A549 (cell line): ENCODE measurements at regions not wholly inside any gene's neighbourhood (a gene's known extent, or its start where the extent isn't known, plus 50 kb on each side); places are given as distances from the start of the nearest gene placed in this dataset.

Experiments used
- ATAC-seq, 2 experiments: fragments of 200-7000 bp in 1 of 2; fragments of >200 bp in 1 of 2; cut with Nextera tagmentation in 1 of 2; cut with Tn5 transposase in 1 of 2; 3 replicates each; pipeline versions ENCODE4 v1.8.0 to v1.9.1; 2018 to 2020; ENCODE audit warnings: mild to moderate bottlenecking in 1 of 2, moderate library complexity in 1 of 2
- CTCF ChIA-PET: fragments of 300-600 bp; sonication (Branson Sonifier 250); formaldehyde crosslinking; extraction: SDS; loops from one replicate; lab custom pipeline; 2021; ENCODE audit warnings: antibody characterized with exemption, inconsistent platforms; lab: Yijun Ruan, JAX
- POLR2A ChIA-PET: fragments of 350-600 bp; formaldehyde crosslinking; extraction: SDS; loops from one replicate; lab custom pipeline; 2021; ENCODE audit warnings: antibody characterized with exemption, inconsistent platforms; lab: Yijun Ruan, JAX
- DNase-seq, 2 experiments: peaks; one replicate each; pipeline versions ENCODE4 v3.0.0 to v3.0.0-alpha.2; 2011 to 2016; ENCODE audit warnings: low read depth in 1 of 2, low spot score in 1 of 2
- FAIRE-seq: peaks from 2 replicates; lab custom pipeline; 2011; peaks lifted over from hg19 to GRCh38; lab: Jason Lieb, UNC
- H3K27ac ChIP-seq, 2 experiments: fragments of >200 bp; sonication (Bioruptor Twin); formaldehyde crosslinking; 3 replicates each; pipeline ENCODE4 v1.5.1; 2016 to 2017
- H3K4me1 ChIP-seq: fragments of >200 bp; sonication (Bioruptor Twin); formaldehyde crosslinking; 3 replicates; pipeline ENCODE4 v1.6.1; 2016
- H3K4me2 ChIP-seq: fragments of >200 bp; sonication (Bioruptor Twin); formaldehyde crosslinking; 3 replicates; pipeline ENCODE4 v1.6.1; 2016
- H3K4me3 ChIP-seq: fragments of >200 bp; sonication (Bioruptor Twin); formaldehyde crosslinking; 3 replicates; pipeline ENCODE4 v1.5.1; 2016
- H3K9me3 ChIP-seq: fragments of >200 bp; sonication (Bioruptor Twin); formaldehyde crosslinking; 3 replicates; pipeline ENCODE4 v1.6.1; 2016
- CEBPB ChIP-seq, 2 experiments: fragments of >200 bp in 1 of 2; sonication (Bioruptor Twin) in 1 of 2; formaldehyde crosslinking in 1 of 2; IDR thresholded peaks; 2 replicates each; pipeline ENCODE4 v1.6.1; 2012 to 2016
- CHD2 ChIP-seq: fragments of 150-350 bp; IDR thresholded peaks from 2 replicates; pipeline ENCODE4 v1.6.1; 2014; ENCODE audit warnings: low read length; ENCODE audit not compliant: partially characterized antibody
- E2F6 ChIP-seq: IDR thresholded peaks from 2 replicates; pipeline ENCODE4 v1.6.1; 2012; ENCODE audit warnings: low read depth, borderline replicate concordance
- EHF ChIP-seq: fragments of 250-450 bp; sonication (Bioruptor Pico); IDR thresholded peaks from 2 replicates; pipeline ENCODE4 v1.5.0; 2020; ENCODE audit warnings: mild to moderate bottlenecking
- EHMT2 ChIP-seq: fragments of 200-600 bp; sonication (generic); IDR thresholded peaks from 2 replicates; pipeline ENCODE4 v1.6.1; 2016; ENCODE audit warnings: antibody characterized with exemption, low read depth, mild to moderate bottlenecking, moderate library complexity
- ESRRA ChIP-seq: fragments of 150-350 bp; IDR thresholded peaks from 2 replicates; pipeline ENCODE4 v1.6.1; 2014; ENCODE audit warnings: mild to moderate bottlenecking, low read length, borderline replicate concordance
- FOSB ChIP-seq: fragments of 250-450 bp; sonication (Bioruptor Pico); IDR thresholded peaks from 2 replicates; pipeline ENCODE4 v1.5.0; 2020; ENCODE audit warnings: mild to moderate bottlenecking, moderate library complexity
- FOXS1 ChIP-seq: fragments of 250-450 bp; sonication (Bioruptor Pico); IDR thresholded peaks from 2 replicates; pipeline ENCODE4 v1.5.0; 2020; ENCODE audit warnings: mild to moderate bottlenecking, moderate library complexity
- GATA3 ChIP-seq: IDR thresholded peaks from 2 replicates; pipeline ENCODE4 v1.6.1; 2012; ENCODE audit warnings: borderline replicate concordance
- HDAC2 ChIP-seq: fragments of 200-600 bp; sonication (generic); IDR thresholded peaks from 2 replicates; pipeline ENCODE4 v1.6.1; 2016
- HEYL ChIP-seq: fragments of 250-450 bp; sonication (Bioruptor Pico); IDR thresholded peaks from 2 replicates; pipeline ENCODE4 v1.8.0; 2021; ENCODE audit warnings: mild to moderate bottlenecking, moderate library complexity
- HOXA7 ChIP-seq: fragments of 250-450 bp; sonication (Bioruptor Pico); IDR thresholded peaks from 2 replicates; pipeline ENCODE4 v1.5.0; 2020; ENCODE audit warnings: mild to moderate bottlenecking, moderate library complexity
- JUN ChIP-seq, 2 experiments: fragments of >200 bp; sonication (Bioruptor Twin); formaldehyde crosslinking; IDR thresholded peaks; 2 replicates in 1 of 2; 3 replicates in 1 of 2; pipeline ENCODE4 v1.6.1; 2016 to 2017
- KDM1A ChIP-seq: fragments of 200-600 bp; sonication (generic); IDR thresholded peaks from 2 replicates; pipeline ENCODE4 v1.6.1; 2016; ENCODE audit warnings: low read depth, mild to moderate bottlenecking
- NPAS2 ChIP-seq: fragments of 250-450 bp; sonication (Bioruptor Pico); IDR thresholded peaks from 2 replicates; pipeline ENCODE4 v1.8.0; 2022; ENCODE audit warnings: mild to moderate bottlenecking, moderate library complexity, borderline replicate concordance
- NR3C1 ChIP-seq: fragments of >200 bp; sonication (Bioruptor Twin); formaldehyde crosslinking; IDR thresholded peaks from 3 replicates; pipeline ENCODE4 v1.6.1; 2017
- PBX3 ChIP-seq: IDR thresholded peaks from 2 replicates; pipeline ENCODE4 v1.6.1; 2012
- PHF8 ChIP-seq: fragments of 200-600 bp; sonication (generic); IDR thresholded peaks from 2 replicates; pipeline ENCODE4 v1.6.1; 2016; ENCODE audit warnings: low read depth, mild to moderate bottlenecking, antibody characterized with exemption, moderate library complexity, borderline replicate concordance
- RARB ChIP-seq: fragments of 250-450 bp; sonication (Bioruptor Pico); IDR thresholded peaks from 2 replicates; pipeline ENCODE4 v1.8.0; 2021; ENCODE audit warnings: mild to moderate bottlenecking, moderate library complexity
- RCOR1 ChIP-seq: fragments of 150-350 bp; IDR thresholded peaks from 2 replicates; pipeline ENCODE4 v1.6.1; 2014; ENCODE audit warnings: antibody characterized with exemption, low read length, low read depth
- REST ChIP-seq: fragments of 200-600 bp; sonication (generic); IDR thresholded peaks from 2 replicates; pipeline ENCODE4 v1.6.1; 2016; ENCODE audit warnings: antibody characterized with exemption, mild to moderate bottlenecking, moderate library complexity
- SMC3 ChIP-seq: fragments of >200 bp; sonication (Bioruptor Twin); formaldehyde crosslinking; IDR thresholded peaks from 3 replicates; pipeline ENCODE4 v1.6.1; 2018; ENCODE audit warnings: inconsistent platforms
- USF2 ChIP-seq: fragments of 450-650 bp; IDR thresholded peaks from 2 replicates; pipeline ENCODE4 v1.6.1; 2014; ENCODE audit warnings: antibody characterized with exemption
- ZC3H11A ChIP-seq: fragments of 450-650 bp; IDR thresholded peaks from 2 replicates; pipeline ENCODE4 v1.6.1; 2014; ENCODE audit warnings: antibody characterized with exemption, mild to moderate bottlenecking
- ZFP36 ChIP-seq: fragments of 450-650 bp; IDR thresholded peaks from 2 replicates; pipeline ENCODE4 v1.6.1; 2014; ENCODE audit warnings: borderline replicate concordance; ENCODE audit not compliant: partially characterized antibody
- ZNF302 ChIP-seq: fragments of 250-450 bp; sonication (Bioruptor Pico); IDR thresholded peaks from 2 replicates; pipeline ENCODE4 v1.9.0; 2021; ENCODE audit warnings: inconsistent platforms, mild to moderate bottlenecking, moderate library complexity
- WGBS: methylation state at CpG from one replicate; pipeline ENCODE4 v1.1.6; 2017; ENCODE audit errors: missing lambda C conversion rate; 5-methylcytosine and 5-hydroxymethylcytosine counted together

GRCh38 chr1:177341773-177342172, 171.0 kb downstream of the BRINP2 start:
- DNase-seq (no peak), FAIRE-seq (no peak), ATAC-seq (no peak)
- H3K4me2 ChIP-seq: no peak overlapping the region
- TF ChIP-seq E2F6: no peak
- TF ChIP-seq RCOR1: no peak
- no peak for TF ChIP-seq EHF (CRISPR knock-in tag)
- TF ChIP-seq HDAC2: no peak
- TF ChIP-seq CHD2: no peak
- no peak for TF ChIP-seq ZFP36
- no peak for TF ChIP-seq FOXS1 (CRISPR knock-in tag)
- no peak for TF ChIP-seq CEBPB (IDR thresholded peaks at IDR 0.05)
- no peak for TF ChIP-seq SMC3
- no peak for TF ChIP-seq KDM1A
- no peak for TF ChIP-seq PBX3
- no peak for TF ChIP-seq PHF8
- no peak for TF ChIP-seq EHMT2
- H3K9me3 ChIP-seq: no peaks in the 10 kb centered on the region
- no peak overlapping the region for H3K4me3 ChIP-seq
- H3K27ac ChIP-seq: no peak overlapping the region
- POLR2A ChIA-PET: no interaction called here
- CTCF ChIA-PET: interaction anchor here (0.7 to 2.7 kb wide), 2 partner anchors 11 to 40 kb away, joined by 3 to 7 read pairs; no protein-coding TSS in a partner anchor
- H3K4me1 ChIP-seq: no peaks in the 10 kb centered on the region
- under 1% methylated on average over 4 of the region's 4 CpGs for WGBS

GRCh38 chr1:177340601-177341067, 169.9 kb downstream of the BRINP2 start:
- no peak overlapping the region for H3K4me3 ChIP-seq
- ATAC-seq: no peak
- no peaks in the 10 kb centered on the region for H3K9me3 ChIP-seq
- CTCF ChIA-PET: interaction anchor here (1.2 to 2.7 kb wide), 2 partner anchors 10 to 444 kb away, joined by 3 to 7 read pairs; no protein-coding TSS in a partner anchor
- H3K4me2 ChIP-seq: no peak overlapping the region
- 41% methylated on average over 10 of the region's 10 CpGs for WGBS
- H3K27ac ChIP-seq: no peak overlapping the region
- DNase-seq: no peak
- FAIRE-seq: no peak
- no peaks in the 10 kb centered on the region for H3K4me1 ChIP-seq
- TF ChIP-seq JUN (IDR thresholded peaks at IDR 0.05) (no peak), ESRRA (no peak), REST (no peak), HOXA7 (no peak), ZNF302 (CRISPR knock-in tag) (no peak), RARB (CRISPR knock-in tag) (no peak), RCOR1 (no peak), PBX3 (no peak), NR3C1 (no peak), ZC3H11A (no peak), NPAS2 (CRISPR knock-in tag) (no peak), FOSB (CRISPR knock-in tag) (no peak), GATA3 (no peak), USF2 (no peak), HEYL (CRISPR knock-in tag) (no peak)
- POLR2A ChIA-PET: no interaction called here
